HepG2 (cell line): ENCODE measurements at regions not wholly inside any gene's neighbourhood (a gene's known extent, or its start where the extent isn't known, plus 50 kb on each side); places are given as distances from the start of the nearest gene placed in this dataset.

Experiments used
- KDM4B ChIP-seq: sonication (generic); formaldehyde crosslinking; IDR thresholded peaks from 2 replicates; pipeline ENCODE4 v1.4.0; 2020; ENCODE audit warnings: missing genetic modification reagents
- KMT2A ChIP-seq: sonication (generic); formaldehyde crosslinking; IDR thresholded peaks from 2 replicates; pipeline ENCODE4 v1.4.0; 2020; ENCODE audit warnings: missing genetic modification reagents
- PHF20 ChIP-seq: sonication (generic); formaldehyde crosslinking; IDR thresholded peaks from 2 replicates; pipeline ENCODE4 v1.5.0; 2020; ENCODE audit warnings: mild to moderate bottlenecking, missing genetic modification reagents
- PLRG1 ChIP-seq: fragments of 450-650 bp; conservative IDR thresholded peaks from 2 replicates; pipeline ENCODE4 v1.6.1; 2016
- REXO4 ChIP-seq: sonication (generic); formaldehyde crosslinking; IDR thresholded peaks from 2 replicates; pipeline ENCODE4 v1.8.0; 2022; ENCODE audit warnings: missing genetic modification reagents, mild to moderate bottlenecking, borderline replicate concordance
- RORA ChIP-seq: sonication (generic); formaldehyde crosslinking; IDR thresholded peaks from 2 replicates; pipeline ENCODE4 v1.5.0; 2020; ENCODE audit warnings: mild to moderate bottlenecking, missing genetic modification reagents, moderate library complexity
- SCMH1 ChIP-seq: sonication (generic); formaldehyde crosslinking; IDR thresholded peaks from 2 replicates; pipeline ENCODE4 v1.9.0; 2021; ENCODE audit warnings: missing genetic modification reagents, mild to moderate bottlenecking, borderline replicate concordance
- SKIL ChIP-seq: sonication (generic); formaldehyde crosslinking; IDR thresholded peaks from 2 replicates; pipeline ENCODE4 v1.8.0; 2022; ENCODE audit warnings: missing genetic modification reagents, mild to moderate bottlenecking, moderate library complexity, borderline replicate concordance
- ZNF501 ChIP-seq: sonication (generic); formaldehyde crosslinking; IDR thresholded peaks from 2 replicates; pipeline ENCODE4 v1.5.1; 2020; ENCODE audit warnings: mild to moderate bottlenecking, moderate library complexity, missing genetic modification reagents
- ZNF556 ChIP-seq: sonication (generic); formaldehyde crosslinking; IDR thresholded peaks from 2 replicates; pipeline ENCODE4 v1.4.0; 2020; ENCODE audit warnings: mild to moderate bottlenecking, missing genetic modification reagents, borderline replicate concordance
- ZNF672 ChIP-seq: sonication (generic); formaldehyde crosslinking; IDR thresholded peaks from 2 replicates; pipeline ENCODE4 v1.8.1; 2022; ENCODE audit warnings: missing genetic modification reagents
- TF ChIP-seq, protein P1 (sequence below), 2 experiments: sonication (generic) in 1 of 2; formaldehyde crosslinking in 1 of 2; IDR thresholded peaks; 2 replicates each; pipeline versions ENCODE4 v1.4.0 to v1.6.1; 2018 to 2020; ENCODE audit warnings: missing genetic modification reagents in 2 of 2, borderline replicate concordance in 1 of 2, low read depth in 1 of 2, mild to moderate bottlenecking in 1 of 2, missing biosample characterization in 1 of 2
- TF ChIP-seq, protein P2 (sequence below): sonication (generic); formaldehyde crosslinking; IDR thresholded peaks from 2 replicates; pipeline ENCODE4 v1.4.0; 2020; ENCODE audit warnings: missing genetic modification reagents
- TF ChIP-seq, protein P3 (sequence below): sonication (generic); formaldehyde crosslinking; IDR thresholded peaks from 2 replicates; pipeline ENCODE4 v1.8.0; 2022; ENCODE audit warnings: mild to moderate bottlenecking, missing genetic modification reagents; ENCODE audit not compliant: insufficient replicate concordance

GRCh38 chr2:234672498-234673150, 175.7 kb upstream of the ARL4C start (continued):
- TF ChIP-seq SKIL: no peak
- no peak for TF ChIP-seq SCMH1 (CRISPR knock-in tag)
- 0 out of 2 replicates have a peak, but pooled peaks have one; percentile 24 for TF ChIP-seq ZNF556
- TF ChIP-seq PHF20 (CRISPR knock-in tag): no peak
- TF ChIP-seq, protein P1, sequence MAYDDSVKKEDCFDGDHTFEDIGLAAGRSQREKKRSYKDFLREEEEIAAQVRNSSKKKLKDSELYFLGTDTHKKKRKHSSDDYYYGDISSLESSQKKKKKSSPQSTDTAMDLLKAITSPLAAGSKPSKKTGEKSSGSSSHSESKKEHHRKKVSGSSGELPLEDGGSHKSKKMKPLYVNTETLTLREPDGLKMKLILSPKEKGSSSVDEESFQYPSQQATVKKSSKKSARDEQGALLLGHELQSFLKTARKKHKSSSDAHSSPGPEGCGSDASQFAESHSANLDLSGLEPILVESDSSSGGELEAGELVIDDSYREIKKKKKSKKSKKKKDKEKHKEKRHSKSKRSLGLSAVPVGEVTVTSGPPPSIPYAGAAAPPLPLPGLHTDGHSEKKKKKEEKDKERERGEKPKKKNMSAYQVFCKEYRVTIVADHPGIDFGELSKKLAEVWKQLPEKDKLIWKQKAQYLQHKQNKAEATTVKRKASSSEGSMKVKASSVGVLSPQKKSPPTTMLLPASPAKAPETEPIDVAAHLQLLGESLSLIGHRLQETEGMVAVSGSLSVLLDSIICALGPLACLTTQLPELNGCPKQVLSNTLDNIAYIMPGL (CRISPR knock-in tag; IDR thresholded peaks at IDR 0.05; ENCODE audit: borderline replicate concordance in 1 of 2, low read depth in 1 of 2): no peak
- no peak for TF ChIP-seq ZNF672
- TF ChIP-seq, protein P2, sequence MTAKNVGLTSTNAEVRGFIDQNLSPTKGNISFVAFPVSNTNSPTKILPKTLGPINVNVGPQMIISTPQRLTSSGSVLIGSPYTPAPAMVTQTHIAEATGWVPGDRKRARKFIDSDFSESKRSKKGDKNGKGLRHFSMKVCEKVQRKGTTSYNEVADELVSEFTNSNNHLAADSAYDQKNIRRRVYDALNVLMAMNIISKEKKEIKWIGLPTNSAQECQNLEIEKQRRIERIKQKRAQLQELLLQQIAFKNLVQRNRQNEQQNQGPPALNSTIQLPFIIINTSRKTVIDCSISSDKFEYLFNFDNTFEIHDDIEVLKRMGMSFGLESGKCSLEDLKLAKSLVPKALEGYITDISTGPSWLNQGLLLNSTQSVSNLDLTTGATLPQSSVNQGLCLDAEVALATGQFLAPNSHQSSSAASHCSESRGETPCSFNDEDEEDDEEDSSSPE (CRISPR knock-in tag): no peak
- TF ChIP-seq REXO4 (CRISPR knock-in tag): 0 out of 2 replicates have a peak, but pooled peaks have one; percentile 30
- TF ChIP-seq KMT2A (CRISPR knock-in tag): no peak
- TF ChIP-seq PLRG1: no peak
- no peak for TF ChIP-seq KDM4B (CRISPR knock-in tag)
- TF ChIP-seq ZNF501: no peak
- TF ChIP-seq, protein P3, sequence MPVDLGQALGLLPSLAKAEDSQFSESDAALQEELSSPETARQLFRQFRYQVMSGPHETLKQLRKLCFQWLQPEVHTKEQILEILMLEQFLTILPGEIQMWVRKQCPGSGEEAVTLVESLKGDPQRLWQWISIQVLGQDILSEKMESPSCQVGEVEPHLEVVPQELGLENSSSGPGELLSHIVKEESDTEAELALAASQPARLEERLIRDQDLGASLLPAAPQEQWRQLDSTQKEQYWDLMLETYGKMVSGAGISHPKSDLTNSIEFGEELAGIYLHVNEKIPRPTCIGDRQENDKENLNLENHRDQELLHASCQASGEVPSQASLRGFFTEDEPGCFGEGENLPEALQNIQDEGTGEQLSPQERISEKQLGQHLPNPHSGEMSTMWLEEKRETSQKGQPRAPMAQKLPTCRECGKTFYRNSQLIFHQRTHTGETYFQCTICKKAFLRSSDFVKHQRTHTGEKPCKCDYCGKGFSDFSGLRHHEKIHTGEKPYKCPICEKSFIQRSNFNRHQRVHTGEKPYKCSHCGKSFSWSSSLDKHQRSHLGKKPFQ (CRISPR knock-in tag): no peak
- TF ChIP-seq RORA: 0 out of 2 replicates have a peak, but pooled peaks have one; percentile 21
